Panc1 (cell line): ENCODE measurements at regions not wholly inside any gene's neighbourhood (a gene's known extent, or its start where the extent isn't known, plus 50 kb on each side); places are given as distances from the start of the nearest gene placed in this dataset.

Experiments
- ATAC-seq: fragments of 200-7000 bp; cut with Tn5 transposase; 2 replicates; pipeline ENCODE4 v1.9.1; 2020; ENCODE audit warnings: mild to moderate bottlenecking, moderate library complexity
- BruUV-seq: library from RNA; stranded (reverse); fragments of 400-500 nt; replicated peaks from 2 replicates; lab custom pipeline; 2021; lab: Mats Ljungman, UMichigan
- CTCF ChIA-PET: fragments of 300-600 bp; sonication (Branson Sonifier 250); formaldehyde crosslinking; loops from one replicate; lab custom pipeline; 2022; ENCODE audit warnings: antibody characterized with exemption; lab: Charles Lee
- POLR2A ChIA-PET: fragments of 300-600 bp; sonication (Branson Sonifier 250); formaldehyde crosslinking; loops from one replicate; lab custom pipeline; 2022; ENCODE audit warnings: antibody characterized with exemption; lab: Charles Lee
- DNase-seq: peaks from one replicate; pipeline ENCODE4 v3.0.0-alpha.2; 2010; ENCODE audit warnings: low read depth, low spot score
- H3K27ac ChIP-seq: 2 replicates; pipeline ENCODE4 v1.5.1; 2011; ENCODE audit warnings: mild to moderate bottlenecking, low read length, inconsistent platforms
- H3K27me3 ChIP-seq: fragments of 200-500 bp; sonication (Bioruptor generic); 2 replicates; pipeline ENCODE4 v1.6.0; 2014; ENCODE audit warnings: low read length, inconsistent platforms; ENCODE audit not compliant: control insufficient read depth, insufficient read depth
- H3K36me3 ChIP-seq: fragments of 200-500 bp; sonication (Bioruptor generic); 2 replicates; pipeline ENCODE4 v1.5.1; 2014; ENCODE audit warnings: inconsistent platforms, mild to moderate bottlenecking, low read length, moderate library complexity; ENCODE audit not compliant: control insufficient read depth, insufficient read depth
- H3K4me1 ChIP-seq: 2 replicates; pipeline ENCODE4 v1.5.1; 2011; ENCODE audit warnings: inconsistent platforms, mild to moderate bottlenecking, low read length, moderate library complexity; ENCODE audit not compliant: control insufficient read depth, insufficient read depth
- H3K4me3 ChIP-seq, 2 experiments: 2 replicates each; pipeline ENCODE4 v1.5.1; 2011 to 2012; ENCODE audit warnings: low read depth in 2 of 2, low read length in 2 of 2, mild to moderate bottlenecking in 2 of 2, inconsistent platforms in 1 of 2, moderate library complexity in 1 of 2
- H3K9me3 ChIP-seq: fragments of 200-500 bp; sonication (Bioruptor generic); 2 replicates; pipeline ENCODE4 v1.5.1; 2014; ENCODE audit warnings: low read depth, mild to moderate bottlenecking, inconsistent platforms, low read length, moderate library complexity; ENCODE audit not compliant: control insufficient read depth, insufficient read depth
- CTCF ChIP-seq: fragments of 450-650 bp; IDR thresholded peaks from 2 replicates; pipeline ENCODE4 v1.5.1; 2017; ENCODE audit warnings: mild to moderate bottlenecking
- POLR2AphosphoS5 ChIP-seq: IDR thresholded peaks from 2 replicates; pipeline ENCODE4 v1.6.1; 2012; ENCODE audit warnings: mild to moderate bottlenecking, low read depth, low read length, moderate library complexity
- SIN3A ChIP-seq: IDR thresholded peaks from 2 replicates; pipeline ENCODE4 v1.6.1; 2012; ENCODE audit warnings: low read depth, mild to moderate bottlenecking, low read length, moderate library complexity, borderline replicate concordance; ENCODE audit not compliant: insufficient read depth
- TCF7L2 ChIP-seq: IDR thresholded peaks from 2 replicates; pipeline ENCODE4 v1.6.1; 2011; ENCODE audit warnings: mild to moderate bottlenecking, low read depth, low read length, inconsistent platforms
- in situ Hi-C: cut with HindIII; loops from 2 replicates; pipeline ENCODE4 v1.10.0; 2016; ENCODE audit warnings: low sequenced_read_pairs, low pct_unique_long_range_greater_than_20kb
- intact Hi-C: fragments of 100-400 bp; cut with micrococcal nuclease; formaldehyde crosslinking; loops from one replicate; pipeline ENCODE4 v1.10.0; 2022; ENCODE audit not compliant: unreplicated experiment
- TF ChIP-seq, protein P1 (sequence below), 2 experiments: IDR thresholded peaks; 2 replicates each; pipeline ENCODE4 v1.6.1; 2011 to 2012; ENCODE audit warnings: low read depth in 2 of 2, control low read depth in 1 of 2, low read length in 1 of 2, mild to moderate bottlenecking in 1 of 2, moderate library complexity in 1 of 2; ENCODE audit not compliant: insufficient read depth in 1 of 2

DNA sequence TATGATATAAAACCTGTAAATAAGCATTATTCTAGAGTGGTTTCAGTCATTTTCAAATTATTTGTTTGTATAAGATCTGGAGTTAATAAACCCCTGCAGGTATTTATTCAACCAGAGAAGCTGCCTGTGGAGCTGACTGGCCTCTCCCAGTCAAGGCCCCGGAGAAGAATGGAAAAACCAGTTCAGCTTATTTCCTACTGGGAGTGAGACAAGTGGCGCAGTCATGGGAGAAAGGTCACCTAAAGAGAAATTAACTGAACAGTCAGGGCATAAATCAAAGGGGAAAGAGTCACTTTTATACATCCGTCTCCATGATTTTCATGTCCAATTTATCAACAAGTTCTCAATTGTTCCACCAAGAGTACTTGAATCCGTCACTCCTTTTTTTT lies 240.9 kb downstream of the RNF152 start:
- intact Hi-C loops, result no loop called here
- no peaks in the 10 kb centered on the region for H3K27me3 ChIP-seq
- in situ Hi-C loops, result no loop called here
- ChIA-PET CTCF (interaction anchor here (0.6 kb wide), 1 partner anchor 33 kb away, joined by 3 read pairs; no protein-coding TSS in a partner anchor), POLR2A (no interaction called here)
- TF ChIP-seq, protein P1, sequence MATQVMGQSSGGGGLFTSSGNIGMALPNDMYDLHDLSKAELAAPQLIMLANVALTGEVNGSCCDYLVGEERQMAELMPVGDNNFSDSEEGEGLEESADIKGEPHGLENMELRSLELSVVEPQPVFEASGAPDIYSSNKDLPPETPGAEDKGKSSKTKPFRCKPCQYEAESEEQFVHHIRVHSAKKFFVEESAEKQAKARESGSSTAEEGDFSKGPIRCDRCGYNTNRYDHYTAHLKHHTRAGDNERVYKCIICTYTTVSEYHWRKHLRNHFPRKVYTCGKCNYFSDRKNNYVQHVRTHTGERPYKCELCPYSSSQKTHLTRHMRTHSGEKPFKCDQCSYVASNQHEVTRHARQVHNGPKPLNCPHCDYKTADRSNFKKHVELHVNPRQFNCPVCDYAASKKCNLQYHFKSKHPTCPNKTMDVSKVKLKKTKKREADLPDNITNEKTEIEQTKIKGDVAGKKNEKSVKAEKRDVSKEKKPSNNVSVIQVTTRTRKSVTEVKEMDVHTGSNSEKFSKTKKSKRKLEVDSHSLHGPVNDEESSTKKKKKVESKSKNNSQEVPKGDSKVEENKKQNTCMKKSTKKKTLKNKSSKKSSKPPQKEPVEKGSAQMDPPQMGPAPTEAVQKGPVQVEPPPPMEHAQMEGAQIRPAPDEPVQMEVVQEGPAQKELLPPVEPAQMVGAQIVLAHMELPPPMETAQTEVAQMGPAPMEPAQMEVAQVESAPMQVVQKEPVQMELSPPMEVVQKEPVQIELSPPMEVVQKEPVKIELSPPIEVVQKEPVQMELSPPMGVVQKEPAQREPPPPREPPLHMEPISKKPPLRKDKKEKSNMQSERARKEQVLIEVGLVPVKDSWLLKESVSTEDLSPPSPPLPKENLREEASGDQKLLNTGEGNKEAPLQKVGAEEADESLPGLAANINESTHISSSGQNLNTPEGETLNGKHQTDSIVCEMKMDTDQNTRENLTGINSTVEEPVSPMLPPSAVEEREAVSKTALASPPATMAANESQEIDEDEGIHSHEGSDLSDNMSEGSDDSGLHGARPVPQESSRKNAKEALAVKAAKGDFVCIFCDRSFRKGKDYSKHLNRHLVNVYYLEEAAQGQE (IDR thresholded peaks at IDR 0.05; ENCODE audit: insufficient read depth in 1 of 2, low read depth in 2 of 2, low read length in 1 of 2), result no peak
- TF ChIP-seq CTCF (no peak), POLR2AphosphoS5 (no peak), TCF7L2 (no peak), SIN3A (no peak)
- no peaks in the 10 kb centered on the region for H3K9me3 ChIP-seq
- no peaks in the 10 kb centered on the region for H3K4me1 ChIP-seq
- H3K36me3 ChIP-seq, result no peaks in the 10 kb centered on the region
- no peak for ATAC-seq
- no peak overlapping the region for H3K4me3 ChIP-seq
- BruUV-seq, result no TSS peak
- no peak for DNase-seq
- no peak overlapping the region for H3K27ac ChIP-seq

DNA sequence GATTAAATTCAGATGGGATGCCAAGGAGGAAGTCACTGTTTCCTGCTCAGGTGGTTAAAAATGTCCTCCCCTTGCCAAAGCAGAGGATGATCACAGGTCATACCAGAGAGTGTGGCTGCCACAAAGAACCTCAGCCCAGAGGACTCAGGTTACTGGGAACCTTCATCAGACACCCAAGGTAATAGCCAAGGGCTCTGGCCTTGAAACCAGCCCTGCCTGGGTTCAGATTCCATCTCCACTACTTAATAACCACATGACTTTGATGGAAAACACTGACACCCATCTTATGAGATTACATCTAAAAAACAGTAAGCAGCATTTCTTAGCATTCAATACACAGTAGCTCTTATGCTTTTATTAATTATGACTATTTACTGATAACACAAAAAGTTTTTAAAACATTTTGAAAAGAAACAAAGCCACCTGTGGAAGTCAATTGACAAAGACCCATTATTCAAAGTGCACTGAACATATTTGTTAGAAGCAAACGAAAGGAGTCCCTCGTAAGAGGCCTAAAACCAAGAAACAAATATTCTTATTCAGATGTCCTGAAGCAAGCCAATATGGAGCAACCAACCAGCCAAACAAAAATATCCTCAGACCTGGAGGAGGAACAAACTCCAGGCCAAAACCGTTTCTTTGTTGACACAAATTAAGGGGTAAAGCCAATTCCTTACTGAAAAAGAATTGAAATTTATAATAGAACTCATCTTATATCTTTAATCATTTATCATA lies 241.5 kb downstream of the RNF152 start:
- H3K4me3 ChIP-seq, result no peak overlapping the region
- no peak for ATAC-seq
- in situ Hi-C loops, result no loop called here
- H3K27me3 ChIP-seq, result no peaks in the 10 kb centered on the region
- CTCF ChIA-PET, result interaction anchor here (0.6 kb wide), 1 partner anchor 33 kb away, joined by 3 read pairs; no protein-coding TSS in a partner anchor
- DNase-seq, result no peak
- no peaks in the 10 kb centered on the region for H3K36me3 ChIP-seq
- no peaks in the 10 kb centered on the region for H3K4me1 ChIP-seq
- no peak overlapping the region for H3K27ac ChIP-seq
- TF ChIP-seq SIN3A (no peak), CTCF (no peak), POLR2AphosphoS5 (no peak), TCF7L2 (no peak)
- TF ChIP-seq, protein P1 (IDR thresholded peaks at IDR 0.05; ENCODE audit: insufficient read depth in 1 of 2, low read depth in 2 of 2, low read length in 1 of 2), result no peak
- no TSS peak for BruUV-seq
- no peaks in the 10 kb centered on the region for H3K9me3 ChIP-seq
- POLR2A ChIA-PET, result no interaction called here
- intact Hi-C loops, result no loop called here
